ENCODE measurements at regions not wholly inside any gene's neighbourhood (a gene's known extent, or its start where the extent isn't known, plus 50 kb on each side); places are given as distances from the start of the nearest gene placed in this dataset.

GRCh38 chr11:109553284-109553683 is 131.3 kb downstream of the C11orf87 start:
- TF ChIP-seq CTCF (conservative IDR thresholded peaks at IDR 0.05) (no peak), EZH2 (IDR thresholded peaks at IDR 0.05; ENCODE audit: low read depth) (no peak)

All from PC-9 (cell line).